HG03175 (cell line): ENCODE measurements at regions not wholly inside any gene's neighbourhood (a gene's known extent, or its start where the extent isn't known, plus 50 kb on each side); places are given as distances from the start of the nearest gene placed in this dataset.

ENCODE experiments used
- ATAC-seq: cut with Tn5 transposase; IDR thresholded peaks from one replicate; pipeline ENCODE4 v1.9.1; 2021; ENCODE audit warnings: mild to moderate bottlenecking, moderate library complexity; ENCODE audit not compliant: unreplicated experiment

DNA sequence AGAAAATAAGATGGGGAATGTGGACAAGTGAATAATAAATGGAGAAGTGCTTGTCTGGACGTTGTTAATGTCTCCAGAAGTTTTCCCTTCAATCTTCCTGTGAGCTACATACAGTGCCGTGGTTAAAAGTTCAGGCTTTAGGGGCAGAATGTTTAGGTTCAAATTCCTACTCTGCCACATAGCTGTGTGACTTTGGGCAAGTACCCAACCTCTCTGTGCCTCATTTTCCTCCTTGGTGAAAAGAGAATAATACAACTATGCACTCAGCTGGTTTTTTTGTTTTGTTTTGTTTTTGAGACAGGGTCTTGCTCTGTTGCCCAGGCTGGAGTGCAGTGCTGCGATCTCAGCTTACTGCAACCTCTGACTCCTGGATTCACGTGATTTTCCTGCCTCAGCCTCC is 143.5 kb downstream of the CHIC2 start:
- no peak for ATAC-seq

DNA sequence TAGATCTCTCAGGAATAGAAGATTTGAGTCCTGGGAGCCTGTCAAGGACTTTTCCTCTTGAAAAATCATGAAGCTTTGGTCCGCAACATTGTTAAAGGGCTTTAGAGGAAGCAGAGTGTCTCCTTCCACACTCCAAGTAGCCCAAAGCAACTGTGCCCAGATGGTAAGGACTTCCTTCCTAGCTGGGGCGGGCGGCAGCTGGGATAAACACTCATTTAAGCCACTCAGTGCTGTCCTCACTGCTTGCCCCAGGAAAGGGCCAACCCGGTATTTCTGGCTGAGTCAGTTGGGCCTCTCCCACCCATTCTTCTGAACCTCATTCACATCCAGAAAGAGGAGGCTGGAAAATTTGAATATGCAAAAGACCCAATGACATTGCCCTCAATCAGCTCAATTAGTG is 144.3 kb downstream of the CHIC2 start:
- ATAC-seq: no peak

DNA sequence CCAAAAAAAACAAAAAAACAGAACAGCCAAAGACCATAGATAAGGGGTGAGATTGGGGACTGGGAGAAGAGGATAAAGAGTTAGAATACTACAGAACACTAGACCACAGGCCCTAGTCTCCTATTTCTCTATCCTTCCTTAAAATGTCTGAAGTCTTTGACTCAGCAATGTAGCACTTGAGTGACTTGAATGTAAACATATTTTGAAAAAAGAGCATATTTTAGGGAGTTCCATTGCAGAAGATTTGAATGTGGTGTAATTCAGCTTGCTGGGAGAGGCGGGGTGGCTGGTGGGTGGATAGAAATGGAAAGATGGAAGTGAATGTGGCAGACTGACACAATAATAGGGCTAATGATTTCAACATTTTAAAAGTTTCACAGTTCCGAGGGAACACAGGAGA is 144.9 kb downstream of the CHIC2 start:
- no peak for ATAC-seq

DNA sequence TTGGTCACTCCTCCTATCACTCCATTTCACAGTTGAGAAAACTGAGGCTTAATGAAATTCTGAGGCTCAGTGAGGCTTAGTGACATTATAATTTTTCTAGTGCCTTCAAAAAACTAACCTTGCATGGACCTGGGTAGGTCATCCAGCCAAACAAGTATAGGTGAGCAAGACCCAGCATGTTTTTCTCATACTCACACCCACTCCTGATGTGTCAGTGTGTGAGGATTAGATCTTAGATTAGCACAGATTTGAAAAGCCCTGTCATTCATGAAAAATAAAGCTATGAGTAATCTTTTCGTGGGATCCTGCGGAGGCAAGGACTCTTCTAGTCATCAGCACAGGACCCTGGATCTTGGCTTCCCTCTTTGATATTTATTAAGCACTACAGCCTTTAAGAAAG is 146.7 kb downstream of the CHIC2 start:
- ATAC-seq: no peak

DNA sequence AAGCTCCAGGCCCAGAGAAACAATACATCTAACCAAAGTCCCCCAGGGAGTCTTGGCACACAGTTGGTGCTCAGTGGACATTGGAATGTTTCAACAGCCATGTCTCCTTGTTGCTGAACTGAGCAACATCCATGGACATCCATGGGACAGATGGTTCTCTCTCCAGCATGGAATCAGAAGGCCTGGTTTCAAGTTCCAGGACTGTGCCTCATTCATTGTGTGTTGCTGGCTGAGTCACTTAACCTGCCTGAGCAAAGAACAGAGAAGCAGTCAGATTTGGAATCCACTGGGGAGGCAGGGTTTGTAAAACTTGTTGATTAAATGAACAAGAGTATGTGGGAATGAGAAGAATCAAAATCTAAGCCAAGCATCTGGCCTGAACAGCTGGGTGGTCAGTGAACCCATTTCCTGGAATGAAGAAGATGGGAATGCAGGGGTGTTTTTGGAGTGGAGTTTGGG is 147.9 kb downstream of the CHIC2 start:
- no peak for ATAC-seq

DNA sequence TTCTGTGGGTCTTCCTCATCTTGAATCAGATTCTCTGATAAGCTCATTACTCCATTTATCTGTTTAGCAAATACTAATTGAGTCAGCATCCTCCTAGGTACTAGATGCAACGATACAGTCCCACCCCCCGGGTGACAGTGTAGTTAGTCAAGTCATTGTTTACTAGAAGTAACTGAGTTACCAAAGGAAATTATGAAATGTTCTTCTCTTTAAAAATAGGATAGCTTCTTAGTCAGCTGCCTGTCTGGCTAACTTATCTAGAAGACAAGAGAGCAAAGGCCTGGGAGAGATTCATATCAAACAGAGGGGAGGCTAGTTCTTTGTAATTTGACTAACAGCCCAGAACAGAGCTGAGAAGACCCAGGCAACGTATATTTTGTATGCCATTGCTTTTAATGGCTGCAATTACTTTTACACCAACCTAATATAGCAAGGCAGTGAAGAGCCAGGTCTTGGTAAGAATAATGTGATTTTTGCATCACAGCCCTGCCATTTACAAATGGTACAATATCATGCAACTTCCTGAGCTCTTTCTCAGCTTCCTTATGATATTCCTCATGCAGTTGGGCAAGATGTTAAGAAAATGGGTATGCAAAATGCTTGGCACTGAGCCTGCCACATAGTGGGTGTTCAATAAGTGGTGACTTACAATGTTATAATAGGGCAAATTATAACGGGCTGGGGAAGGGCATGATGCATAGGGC is 149.9 kb downstream of the CHIC2 start:
- no peak for ATAC-seq

DNA sequence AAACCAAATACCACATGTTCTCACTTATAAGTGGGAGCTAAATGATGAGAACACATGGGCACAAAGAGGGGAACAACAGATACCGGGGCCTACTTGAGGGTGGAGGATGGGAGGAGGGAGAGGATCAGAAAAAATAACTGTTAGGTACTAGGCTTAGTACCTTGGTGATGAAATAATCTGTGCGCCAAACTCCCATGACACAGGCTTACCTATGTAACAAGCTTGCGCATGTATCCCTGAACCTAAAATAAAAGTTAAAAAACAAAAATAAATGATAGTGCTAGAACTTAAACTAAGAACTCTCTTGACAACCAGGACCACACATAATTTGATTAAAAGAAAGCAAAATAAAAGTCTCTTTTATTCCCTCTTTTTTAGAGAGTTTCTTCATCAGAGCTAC is 150.6 kb downstream of the CHIC2 start:
- ATAC-seq: no peak

DNA sequence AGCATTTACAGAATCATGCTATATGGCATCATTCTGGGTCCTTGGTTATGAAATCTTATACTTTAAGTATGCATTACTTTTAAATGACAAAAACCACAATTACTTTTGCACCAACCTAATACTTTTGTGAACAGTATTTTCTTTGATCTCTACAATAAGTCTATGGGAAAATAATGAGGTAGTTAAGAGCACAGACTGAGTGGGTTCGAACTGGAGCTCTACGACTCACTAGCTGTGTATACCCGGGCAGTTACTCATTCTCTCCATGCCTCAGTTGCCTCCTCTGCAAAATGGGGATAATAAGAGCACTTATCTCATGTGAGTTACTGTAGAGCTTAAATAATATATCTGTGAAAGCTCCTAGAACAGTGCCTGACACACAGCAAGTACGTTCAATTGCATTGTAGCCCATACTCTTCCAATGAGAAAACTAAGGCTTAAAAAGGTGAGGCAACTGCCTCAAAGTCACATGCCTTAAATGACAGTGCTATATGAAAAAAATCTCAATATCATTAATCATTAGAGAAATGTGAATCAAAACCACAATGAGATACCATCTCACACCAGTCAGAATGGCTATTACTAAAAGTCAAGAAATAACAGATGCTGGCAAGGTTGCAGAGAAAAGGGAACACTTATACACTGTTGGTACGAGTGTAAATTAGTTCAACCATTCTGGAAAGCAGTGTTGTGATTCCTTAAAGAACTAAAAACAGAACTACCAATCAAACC is 151.5 kb downstream of the CHIC2 start:
- ATAC-seq: no peak

DNA sequence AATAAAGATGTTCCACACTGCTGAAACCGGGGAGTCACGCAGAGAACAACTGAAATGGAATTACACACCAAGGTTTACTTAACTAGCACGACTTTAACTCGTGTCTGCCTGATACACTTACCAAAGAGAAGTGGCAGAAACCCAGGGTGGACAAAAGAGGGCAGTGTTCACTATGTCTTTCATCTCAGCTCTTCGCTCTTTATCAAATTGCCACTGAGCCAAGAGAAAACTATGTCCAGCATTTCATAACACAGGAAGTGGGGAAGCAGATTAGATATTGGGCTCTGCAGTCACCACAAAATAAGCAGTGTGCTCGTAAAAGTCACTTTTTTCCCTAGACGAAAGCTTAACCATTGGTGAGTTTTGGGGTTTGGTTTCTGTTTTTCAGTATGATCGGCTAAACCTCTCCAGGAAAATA is 155.7 kb downstream of the CHIC2 start:
- ATAC-seq: no peak

DNA sequence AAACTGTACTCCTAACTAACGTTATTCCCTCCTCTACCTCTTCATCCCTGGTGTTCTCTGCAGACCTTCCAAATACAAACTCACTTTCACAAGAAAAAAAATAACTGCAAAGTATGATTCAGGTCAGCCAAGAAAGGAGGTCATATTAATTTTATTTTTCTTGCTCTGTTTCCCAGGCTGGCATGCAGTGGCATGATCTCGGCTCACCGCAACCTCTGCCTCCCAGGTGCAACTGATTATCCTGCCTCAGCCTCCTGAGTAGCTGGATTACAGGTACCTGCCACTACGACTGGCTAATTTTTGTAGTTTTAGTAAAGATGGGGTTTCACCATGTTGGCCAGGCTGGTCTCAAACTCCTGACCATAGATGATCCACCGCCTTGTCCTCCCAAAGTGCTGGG is 156.6 kb downstream of the CHIC2 start:
- no peak for ATAC-seq

DNA sequence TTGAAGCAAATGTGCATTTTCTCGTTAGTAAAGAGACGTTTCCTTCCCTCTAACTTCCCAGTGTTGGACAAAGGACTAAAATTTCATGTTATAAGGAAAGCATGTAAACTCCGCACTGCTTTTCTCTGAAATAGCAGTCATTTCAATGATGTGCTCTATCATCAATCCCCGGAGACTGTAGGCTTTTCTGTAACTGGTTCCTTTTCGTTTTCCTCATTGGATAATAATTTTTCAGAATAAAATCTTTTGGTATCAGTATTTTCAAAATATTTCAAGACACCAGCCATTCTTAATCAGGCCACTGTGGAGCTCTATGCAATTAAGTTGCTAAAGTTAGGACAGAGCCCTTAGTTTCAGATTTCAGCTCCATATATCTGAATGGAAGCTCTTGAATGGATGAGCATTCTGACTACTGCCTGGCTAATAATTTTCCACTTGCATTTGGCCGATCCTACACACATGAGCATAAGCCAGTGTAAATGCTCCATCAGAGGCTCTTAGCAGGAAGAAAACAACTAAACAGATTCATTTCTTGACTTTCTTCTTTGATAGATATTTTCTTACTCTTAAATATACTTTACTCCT is 157.7 kb downstream of the CHIC2 start:
- no peak for ATAC-seq

DNA sequence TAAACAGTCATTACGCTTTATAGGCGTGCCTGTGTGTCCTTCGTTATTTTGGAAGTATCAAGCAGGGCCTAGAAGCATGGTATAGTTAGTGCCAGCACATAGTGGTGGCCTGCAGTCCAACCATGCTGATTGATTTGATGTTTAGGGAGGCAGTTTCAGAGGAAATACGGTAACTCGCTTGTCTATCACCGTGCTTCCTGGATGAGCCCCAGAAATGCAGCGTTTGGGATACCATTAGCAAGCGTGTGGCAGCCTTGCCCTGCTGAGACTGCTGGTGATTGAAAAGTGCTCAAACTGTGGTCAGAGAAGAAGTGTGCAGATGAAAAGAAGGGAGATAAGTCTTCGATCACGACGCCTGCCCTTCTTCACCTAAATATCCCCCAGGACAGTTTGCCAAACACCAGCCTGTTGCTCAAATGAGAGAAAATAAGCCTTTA is 158.4 kb downstream of the CHIC2 start:
- no peak for ATAC-seq

DNA sequence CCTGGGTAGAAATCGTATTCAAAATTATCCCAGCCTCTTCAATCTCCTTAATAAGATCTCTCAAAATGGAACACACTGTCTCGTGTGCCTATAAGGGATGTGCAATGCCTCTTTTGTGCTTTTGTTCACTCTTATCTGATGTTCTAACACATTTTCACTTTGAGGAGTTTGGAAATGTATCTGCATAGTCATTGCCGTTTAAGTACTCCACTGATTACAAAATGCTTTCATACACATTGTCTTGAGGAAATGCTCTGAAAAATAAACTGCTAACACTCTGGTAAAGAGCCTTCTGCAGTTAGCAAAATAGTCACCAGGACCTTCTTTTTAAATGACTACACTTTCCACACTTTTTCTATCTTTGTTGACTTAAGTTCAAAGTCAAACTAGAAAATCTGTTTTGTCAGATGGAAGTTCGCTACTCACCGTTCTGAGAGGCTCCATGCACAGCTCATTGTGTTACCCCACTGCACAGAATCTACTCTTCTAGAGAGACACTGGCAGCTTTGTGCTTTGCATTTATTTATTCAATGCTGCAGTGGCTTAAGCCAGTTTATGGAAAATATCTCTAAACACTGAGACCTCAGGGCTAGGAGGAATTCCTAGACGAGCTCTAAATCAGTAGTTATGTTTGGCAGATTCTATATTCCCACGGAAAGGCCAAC is 159.0 kb downstream of the CHIC2 start:
- no peak for ATAC-seq

DNA sequence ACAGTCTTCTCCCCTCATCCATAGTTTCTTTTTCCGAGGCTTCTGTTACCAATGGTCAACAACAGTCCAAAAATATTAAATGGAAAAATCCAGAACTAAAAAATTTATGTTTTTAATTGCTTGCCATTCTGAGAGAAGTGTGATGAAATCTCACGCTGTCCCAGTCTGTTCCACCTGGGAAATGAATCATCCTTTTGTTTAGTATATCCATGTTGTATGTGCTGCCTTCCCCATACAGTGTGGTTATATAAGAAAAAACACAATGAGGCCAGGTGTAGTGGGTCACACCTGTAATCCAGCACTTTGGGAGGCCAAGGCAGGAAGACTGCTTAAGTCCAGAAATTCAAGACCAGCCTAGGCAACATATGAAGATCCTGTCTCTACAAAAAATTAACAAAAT is 161.6 kb downstream of the CHIC2 start:
- ATAC-seq: no peak

DNA sequence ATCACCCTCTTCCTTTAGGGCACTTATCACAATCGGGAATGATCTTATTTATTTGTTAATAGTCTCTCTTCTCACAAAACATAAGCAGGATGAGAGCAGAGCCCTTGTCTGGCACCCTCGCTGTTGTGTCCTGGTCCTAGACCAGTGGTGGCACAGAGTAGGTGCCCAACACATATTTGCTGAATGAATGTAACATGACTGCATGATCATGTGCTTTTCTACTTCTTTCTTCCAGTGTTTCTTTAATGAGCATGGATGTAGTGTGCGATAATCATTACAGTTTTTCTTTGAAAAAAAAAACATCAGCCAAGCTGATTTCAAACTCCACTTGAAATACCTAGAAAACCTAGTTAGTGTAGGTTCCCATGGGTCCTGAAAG is 164.1 kb downstream of the CHIC2 start:
- no peak for ATAC-seq

DNA sequence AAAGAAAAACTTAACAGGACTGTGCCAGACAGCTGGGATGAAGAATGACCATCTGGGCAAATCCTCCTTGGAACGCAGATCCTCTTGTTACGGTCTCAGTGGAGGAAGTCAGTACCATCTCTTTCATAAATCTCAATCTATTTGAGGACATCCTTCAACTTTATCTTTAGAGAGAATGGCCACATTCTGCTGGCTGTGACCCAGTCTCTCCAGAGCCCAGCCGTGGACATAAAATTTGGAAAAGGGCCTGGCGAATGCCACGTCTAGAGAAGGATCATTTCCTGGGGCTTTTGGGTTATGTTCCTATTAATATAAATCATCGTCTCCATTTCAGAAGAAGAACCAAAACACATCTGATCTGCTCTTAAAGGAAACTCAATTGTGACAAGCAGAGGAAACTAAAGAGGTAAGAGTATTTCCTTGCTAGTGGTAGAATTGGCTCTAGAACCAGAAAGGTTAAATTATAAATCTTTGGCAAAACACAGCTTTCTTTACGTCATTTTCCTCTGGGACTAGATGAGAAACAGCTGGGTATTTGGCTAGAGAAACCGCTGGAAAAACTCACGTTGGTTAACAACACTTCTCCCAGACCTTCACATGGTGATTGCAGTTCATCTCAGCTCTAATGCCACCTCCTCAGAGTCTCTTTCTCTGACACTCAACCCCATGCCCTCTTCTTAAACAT is 164.7 kb downstream of the CHIC2 start:
- ATAC-seq: no peak

DNA sequence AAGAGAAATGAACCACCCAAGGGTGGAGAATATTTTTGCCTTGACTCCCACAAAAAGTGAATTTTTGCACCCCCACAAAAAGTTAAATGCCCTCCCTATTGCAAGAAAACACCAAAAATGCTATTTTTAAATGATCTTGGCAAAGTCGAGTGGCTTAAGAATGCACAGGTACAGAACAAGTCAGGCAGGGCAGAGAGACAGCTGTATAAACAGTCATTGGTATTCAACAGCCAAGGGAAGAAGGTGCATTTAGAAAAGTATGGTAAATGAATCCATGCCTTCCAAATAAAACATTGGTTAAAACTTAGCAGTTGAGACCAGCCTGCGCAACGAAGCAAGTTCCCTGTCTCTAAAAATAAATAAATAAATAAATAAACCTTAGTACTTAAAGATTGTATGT is 169.3 kb downstream of the CHIC2 start:
- ATAC-seq: no peak

DNA sequence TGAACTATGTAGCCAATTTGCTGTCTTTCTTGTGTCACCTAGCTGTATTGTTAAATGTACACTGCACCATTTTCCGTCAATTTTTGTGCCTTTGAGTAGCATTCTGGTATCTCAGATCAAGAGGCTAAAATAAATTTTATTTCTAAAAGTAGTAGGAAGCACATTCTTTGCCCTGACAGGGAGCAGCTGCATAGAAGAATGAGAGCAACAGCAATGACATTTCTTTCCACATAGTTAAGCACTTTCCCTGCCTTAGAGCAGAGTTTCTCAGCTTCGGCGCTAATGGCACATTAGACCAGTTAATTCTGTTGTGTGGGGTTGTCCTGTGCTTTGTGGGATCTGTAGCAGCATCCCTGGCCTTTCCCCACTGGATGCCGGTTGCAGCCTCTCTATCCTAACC is 173.9 kb downstream of the CHIC2 start:
- ATAC-seq: no peak

DNA sequence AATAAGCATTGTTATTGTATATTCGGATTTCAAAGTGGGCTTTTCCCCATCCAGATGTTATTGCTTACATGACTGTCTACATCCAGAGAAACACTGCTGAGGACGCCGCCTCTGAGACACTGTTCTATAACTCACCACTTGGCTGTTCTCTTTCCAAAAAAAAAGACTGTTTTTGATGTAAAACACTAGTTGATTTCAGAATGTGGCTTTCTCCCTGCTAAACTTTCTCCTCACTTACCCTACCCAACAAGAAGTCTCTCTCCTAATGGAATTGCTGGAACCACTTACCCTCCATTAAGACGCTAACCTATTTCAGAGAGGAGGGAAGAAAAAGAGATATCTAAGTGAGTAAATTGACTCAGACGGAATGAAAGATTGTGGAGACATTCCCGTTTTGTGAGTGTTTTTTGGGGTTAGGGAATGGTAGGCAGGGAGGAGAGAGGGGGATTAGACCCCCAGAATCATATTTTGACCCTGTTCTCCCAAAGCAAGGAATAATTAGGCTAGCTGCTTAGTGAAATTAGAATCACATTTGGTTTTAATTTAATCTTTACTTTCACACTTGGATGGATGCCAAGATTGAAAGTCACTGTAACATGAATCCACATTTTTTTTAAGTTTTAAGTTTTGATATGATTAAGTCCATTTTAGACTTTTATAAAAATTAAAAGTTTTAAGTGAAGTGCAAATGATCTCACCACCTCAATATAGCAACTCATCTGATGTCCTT is 174.9 kb downstream of the CHIC2 start:
- no peak for ATAC-seq

DNA sequence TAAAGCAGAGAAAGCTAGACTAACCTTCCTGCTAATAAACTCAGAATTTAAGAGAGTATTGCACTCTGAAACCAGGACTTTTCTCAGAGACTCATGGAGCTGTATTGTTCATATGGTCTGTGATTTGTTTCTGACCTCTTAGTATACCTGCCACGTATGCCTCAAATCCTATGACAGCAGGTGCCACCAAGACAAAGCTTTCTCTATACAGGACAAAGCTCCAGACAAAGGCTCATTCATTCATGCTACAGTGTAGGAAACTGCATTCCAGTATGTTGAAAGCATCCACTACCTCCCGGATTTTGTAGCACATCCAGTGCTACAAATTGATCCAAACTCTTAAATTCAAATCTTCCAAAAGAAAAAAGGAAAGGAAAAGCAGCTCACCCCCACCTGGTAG is 178.3 kb downstream of the CHIC2 start:
- ATAC-seq: no peak
